ENCODE measurements at regions not wholly inside any gene's neighbourhood (a gene's known extent, or its start where the extent isn't known, plus 50 kb on each side); places are given as distances from the start of the nearest gene placed in this dataset.

DNA sequence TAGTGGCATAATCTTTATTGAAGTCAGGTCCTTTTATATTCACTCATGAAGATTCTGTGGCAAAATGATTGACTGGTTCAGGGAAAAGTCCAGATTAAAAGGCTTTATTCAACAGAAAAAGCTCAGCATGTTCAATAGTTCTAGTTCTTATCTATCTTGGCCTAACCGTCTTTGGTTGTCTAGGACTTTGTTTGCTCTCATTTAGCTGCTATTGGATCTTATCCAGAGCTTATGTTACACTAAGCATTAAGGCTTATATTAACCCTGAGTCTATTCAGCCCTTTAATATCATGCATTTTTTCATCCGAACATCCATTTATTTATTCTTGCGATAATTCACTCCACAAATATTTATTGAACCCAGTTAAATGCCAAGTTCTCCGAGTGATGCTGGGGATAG lies 601.0 kb upstream of the SGO1 start:
- no peak for DNase-seq (ENCODE audit: low read depth)
- TF ChIP-seq MYC (IDR thresholded peaks at IDR 0.05; ENCODE audit: low read depth, low read length), result no peak
- TF ChIP-seq, protein P1, sequence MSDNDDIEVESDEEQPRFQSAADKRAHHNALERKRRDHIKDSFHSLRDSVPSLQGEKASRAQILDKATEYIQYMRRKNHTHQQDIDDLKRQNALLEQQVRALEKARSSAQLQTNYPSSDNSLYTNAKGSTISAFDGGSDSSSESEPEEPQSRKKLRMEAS (IDR thresholded peaks at IDR 0.05; ENCODE audit: low read depth, low read length), result no peak
- no peak for TF ChIP-seq POLR2A (IDR thresholded peaks at IDR 0.05; ENCODE audit: extremely low read depth, insufficient read length)
- no peak overlapping the region for H3K4me3 ChIP-seq (ENCODE audit: low read depth, low read length)

DNA sequence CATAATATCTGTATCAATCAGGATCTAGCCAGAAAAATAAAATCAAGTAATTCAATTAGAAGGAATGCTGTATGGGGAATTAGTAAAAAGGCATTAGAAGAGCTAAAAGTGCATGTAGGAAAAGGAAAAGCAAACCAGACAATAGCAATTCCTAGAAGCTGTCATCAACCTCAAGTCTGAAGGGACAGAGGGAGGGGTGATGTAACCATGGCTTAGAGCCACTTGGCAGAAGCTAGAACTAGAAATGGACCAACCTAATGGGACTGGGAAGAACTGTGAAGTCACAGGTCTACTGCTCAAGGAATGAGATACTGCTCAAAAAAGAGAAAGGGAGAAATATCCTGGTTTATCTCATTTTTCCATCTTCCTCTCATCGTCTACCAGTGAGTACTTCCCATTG lies 590.7 kb upstream of the SGO1 start:
- no peak for DNase-seq (ENCODE audit: low read depth)
- TF ChIP-seq, protein P1 (IDR thresholded peaks at IDR 0.05; ENCODE audit: low read depth, low read length), result no peak
- TF ChIP-seq POLR2A (IDR thresholded peaks at IDR 0.05; ENCODE audit: extremely low read depth, insufficient read length) (no peak), MYC (IDR thresholded peaks at IDR 0.05; ENCODE audit: low read depth, low read length) (no peak)
- TF ChIP-seq, protein P2, sequence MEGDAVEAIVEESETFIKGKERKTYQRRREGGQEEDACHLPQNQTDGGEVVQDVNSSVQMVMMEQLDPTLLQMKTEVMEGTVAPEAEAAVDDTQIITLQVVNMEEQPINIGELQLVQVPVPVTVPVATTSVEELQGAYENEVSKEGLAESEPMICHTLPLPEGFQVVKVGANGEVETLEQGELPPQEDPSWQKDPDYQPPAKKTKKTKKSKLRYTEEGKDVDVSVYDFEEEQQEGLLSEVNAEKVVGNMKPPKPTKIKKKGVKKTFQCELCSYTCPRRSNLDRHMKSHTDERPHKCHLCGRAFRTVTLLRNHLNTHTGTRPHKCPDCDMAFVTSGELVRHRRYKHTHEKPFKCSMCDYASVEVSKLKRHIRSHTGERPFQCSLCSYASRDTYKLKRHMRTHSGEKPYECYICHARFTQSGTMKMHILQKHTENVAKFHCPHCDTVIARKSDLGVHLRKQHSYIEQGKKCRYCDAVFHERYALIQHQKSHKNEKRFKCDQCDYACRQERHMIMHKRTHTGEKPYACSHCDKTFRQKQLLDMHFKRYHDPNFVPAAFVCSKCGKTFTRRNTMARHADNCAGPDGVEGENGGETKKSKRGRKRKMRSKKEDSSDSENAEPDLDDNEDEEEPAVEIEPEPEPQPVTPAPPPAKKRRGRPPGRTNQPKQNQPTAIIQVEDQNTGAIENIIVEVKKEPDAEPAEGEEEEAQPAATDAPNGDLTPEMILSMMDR (IDR thresholded peaks at IDR 0.05; ENCODE audit: low read depth, low read length), result no peak
- H3K4me3 ChIP-seq (ENCODE audit: low read depth, low read length), result no peak overlapping the region

- no peak for DNase-seq (ENCODE audit: low read depth)
- H3K4me3 ChIP-seq (ENCODE audit: low read depth, low read length), result no peak overlapping the region
- TF ChIP-seq, protein P1 (IDR thresholded peaks at IDR 0.05; ENCODE audit: low read depth, low read length), result no peak
- TF ChIP-seq MYC (IDR thresholded peaks at IDR 0.05; ENCODE audit: low read depth, low read length), result no peak
- no peak for TF ChIP-seq POLR2A (IDR thresholded peaks at IDR 0.05; ENCODE audit: extremely low read depth, insufficient read length)
- TF ChIP-seq, protein P2 (IDR thresholded peaks at IDR 0.05; ENCODE audit: low read depth, low read length), result no peak
Observed at GRCh38 chr3:20776286-20776685, 590.3 kb upstream of the SGO1 start.

GRCh38 chr3:20773320-20773984 lies 587.4 kb upstream of the SGO1 start:
- TF ChIP-seq, protein P1 (IDR thresholded peaks at IDR 0.05; ENCODE audit: low read depth, low read length), result no peak
- TF ChIP-seq POLR2A (IDR thresholded peaks at IDR 0.05; ENCODE audit: extremely low read depth, insufficient read length) (no peak), MYC (IDR thresholded peaks at IDR 0.05; ENCODE audit: low read depth, low read length) (no peak)
- TF ChIP-seq, protein P2 (IDR thresholded peaks at IDR 0.05; ENCODE audit: low read depth, low read length), result no peak
- DNase-seq (ENCODE audit: low read depth), result no peak
- no peak overlapping the region for H3K4me3 ChIP-seq (ENCODE audit: low read depth, low read length)

GRCh38 chr3:20772869-20773268 lies 586.9 kb upstream of the SGO1 start:
- no peak for DNase-seq (ENCODE audit: low read depth)
- TF ChIP-seq POLR2A (IDR thresholded peaks at IDR 0.05; ENCODE audit: extremely low read depth, insufficient read length) (no peak), MYC (IDR thresholded peaks at IDR 0.05; ENCODE audit: low read depth, low read length) (no peak)
- TF ChIP-seq, protein P1 (IDR thresholded peaks at IDR 0.05; ENCODE audit: low read depth, low read length), result no peak
- TF ChIP-seq, protein P2 (IDR thresholded peaks at IDR 0.05; ENCODE audit: low read depth, low read length), result no peak
- H3K4me3 ChIP-seq (ENCODE audit: low read depth, low read length), result no peak overlapping the region

GRCh38 chr3:20769430-20769829 lies 583.4 kb upstream of the SGO1 start:
- H3K4me3 ChIP-seq (ENCODE audit: low read depth, low read length), result no peak overlapping the region
- TF ChIP-seq POLR2A (IDR thresholded peaks at IDR 0.05; ENCODE audit: extremely low read depth, insufficient read length) (no peak), MYC (IDR thresholded peaks at IDR 0.05; ENCODE audit: low read depth, low read length) (no peak)
- TF ChIP-seq, protein P2 (IDR thresholded peaks at IDR 0.05; ENCODE audit: low read depth, low read length), result no peak
- TF ChIP-seq, protein P1 (IDR thresholded peaks at IDR 0.05; ENCODE audit: low read depth, low read length), result no peak
- no peak for DNase-seq (ENCODE audit: low read depth)

All from NB4 (cell line).